ENCODE measurements at regions not wholly inside any gene's neighbourhood (a gene's known extent, or its start where the extent isn't known, plus 50 kb on each side); places are given as distances from the start of the nearest gene placed in this dataset.
A peak's percentile ranks its signal among the peaks of the same experiment; 100 is the strongest.

- Histone ChIP-seq H3K4me1 (ENCODE audit: control insufficient read depth, insufficient read depth, low read length) (peaks cover 4% of the 10 kb centered on the region), H3K27me3 (ENCODE audit: control insufficient read depth, insufficient read depth, low read length, poor library complexity, severe bottlenecking) (no peaks in the 10 kb centered on the region), H3K9me3 (ENCODE audit: control insufficient read depth, low read length) (peaks cover 17% of the 10 kb centered on the region), H3K27ac (ENCODE audit: low read depth, low read length) (no peak overlapping the region), H3K9ac (ENCODE audit: extremely low read depth, low read length, poor library complexity, severe bottlenecking) (no peak overlapping the region), H3K4me3 (ENCODE audit: low read length) (no peak overlapping the region), H3K36me3 (ENCODE audit: control insufficient read depth, insufficient read depth, low read length) (no peaks in the 10 kb centered on the region)
- peaks cover 13% of the 10 kb centered on the region for H3K9me3 Mint-ChIP-seq
- no peak overlapping the region for H3K27ac Mint-ChIP-seq
- H3K4me3 Mint-ChIP-seq = no peak overlapping the region
- H3K27me3 Mint-ChIP-seq (ENCODE audit: insufficient read depth) = no peaks in the 10 kb centered on the region
- no peak for TF ChIP-seq CTCF (conservative IDR thresholded peaks at IDR 0.05)
- H3K36me3 Mint-ChIP-seq (ENCODE audit: low read depth) = no peaks in the 10 kb centered on the region
- H3K4me1 Mint-ChIP-seq = peaks cover 22% of the 10 kb centered on the region
- DNase-seq = no peak
- 93 to 94% methylated on average over 2 of the region's 3 CpGs for WGBS, 2 experiments (ENCODE audit: insufficient coverage in 1 of 2, insufficient read length in 1 of 2)
Measured at GRCh38 chr3:110741891-110742290, 329.7 kb upstream of the NECTIN3 start.

GRCh38 chr3:110743202-110743601 lies 328.4 kb upstream of the NECTIN3 start:
- H3K9ac ChIP-seq (ENCODE audit: extremely low read depth, low read length, poor library complexity, severe bottlenecking) = no peak overlapping the region
- H3K36me3 ChIP-seq (ENCODE audit: control insufficient read depth, insufficient read depth, low read length) = no peaks in the 10 kb centered on the region
- peaks cover 11% of the 10 kb centered on the region for H3K9me3 Mint-ChIP-seq
- DNase-seq = no peak
- H3K4me1 Mint-ChIP-seq = peaks cover 22% of the 10 kb centered on the region
- no peak for TF ChIP-seq CTCF (conservative IDR thresholded peaks at IDR 0.05)
- no peaks in the 10 kb centered on the region for H3K27me3 Mint-ChIP-seq (ENCODE audit: insufficient read depth)
- no peaks in the 10 kb centered on the region for H3K36me3 Mint-ChIP-seq (ENCODE audit: low read depth)
- no peaks in the 10 kb centered on the region for H3K27me3 ChIP-seq (ENCODE audit: control insufficient read depth, insufficient read depth, low read length, poor library complexity, severe bottlenecking)
- WGBS, 2 experiments (ENCODE audit: insufficient coverage in 1 of 2, insufficient read length in 1 of 2) = 0 to 9% methylated on average over 1 of the region's 1 CpG
- H3K4me1 ChIP-seq (ENCODE audit: control insufficient read depth, insufficient read depth, low read length) = peaks cover 4% of the 10 kb centered on the region
- peak overlapping the region; percentile 52 for H3K4me3 ChIP-seq (ENCODE audit: low read length)
- peak overlapping the region; percentile 62 for H3K27ac Mint-ChIP-seq
- peak overlapping the region; percentile 5 for H3K4me3 Mint-ChIP-seq
- H3K9me3 ChIP-seq (ENCODE audit: control insufficient read depth, low read length) = peaks cover 12% of the 10 kb centered on the region
- H3K27ac ChIP-seq (ENCODE audit: low read depth, low read length) = no peak overlapping the region

GRCh38 chr3:110743984-110744383 lies 327.6 kb upstream of the NECTIN3 start:
- no peaks in the 10 kb centered on the region for H3K36me3 Mint-ChIP-seq (ENCODE audit: low read depth)
- no peak overlapping the region for H3K9ac ChIP-seq (ENCODE audit: extremely low read depth, low read length, poor library complexity, severe bottlenecking)
- peaks cover 4% of the 10 kb centered on the region for H3K4me1 ChIP-seq (ENCODE audit: control insufficient read depth, insufficient read depth, low read length)
- no peak overlapping the region for H3K4me3 Mint-ChIP-seq
- no peak overlapping the region for H3K4me3 ChIP-seq (ENCODE audit: low read length)
- TF ChIP-seq CTCF (conservative IDR thresholded peaks at IDR 0.05) = no peak
- DNase-seq = no peak
- H3K4me1 Mint-ChIP-seq = peaks cover 22% of the 10 kb centered on the region
- H3K27ac Mint-ChIP-seq = no peak overlapping the region
- H3K9me3 ChIP-seq (ENCODE audit: control insufficient read depth, low read length) = peaks cover 12% of the 10 kb centered on the region
- no peaks in the 10 kb centered on the region for H3K27me3 ChIP-seq (ENCODE audit: control insufficient read depth, insufficient read depth, low read length, poor library complexity, severe bottlenecking)
- peaks cover 11% of the 10 kb centered on the region for H3K9me3 Mint-ChIP-seq
- H3K27me3 Mint-ChIP-seq (ENCODE audit: insufficient read depth) = no peaks in the 10 kb centered on the region
- no peaks in the 10 kb centered on the region for H3K36me3 ChIP-seq (ENCODE audit: control insufficient read depth, insufficient read depth, low read length)
- H3K27ac ChIP-seq (ENCODE audit: low read depth, low read length) = no peak overlapping the region

Measured in endodermal cell (in vitro differentiated cells).